DND-41 (cell line): ENCODE measurements at regions not wholly inside any gene's neighbourhood (a gene's known extent, or its start where the extent isn't known, plus 50 kb on each side); places are given as distances from the start of the nearest gene placed in this dataset.

Experiments used
- ATAC-seq: fragments of 200-7000 bp; cut with Tn5 transposase; 3 replicates; pipeline ENCODE4 v1.9.1; 2021; ENCODE audit warnings: low read depth; ENCODE audit not compliant: insufficient read depth
- DNase-seq: peaks from one replicate; pipeline ENCODE4 v3.0.0-alpha.2; 2020
- H2AFZ ChIP-seq: 2 replicates; pipeline ENCODE4 v1.6.0; 2012; ENCODE audit warnings: low read depth, low read length
- H3K27ac ChIP-seq: 2 replicates; pipeline ENCODE4 v1.5.1; 2012; ENCODE audit warnings: low read length, inconsistent platforms
- H3K27me3 ChIP-seq: fragments of 200-600 bp; sonication (generic); 2 replicates; pipeline ENCODE4 v1.6.0; 2012; ENCODE audit warnings: low read length, mild to moderate bottlenecking, inconsistent platforms; ENCODE audit not compliant: insufficient read depth, poor library complexity
- H3K36me3 ChIP-seq: 2 replicates; pipeline ENCODE4 v1.5.1; 2012; ENCODE audit warnings: low read length, inconsistent platforms; ENCODE audit not compliant: insufficient read depth
- H3K4me1 ChIP-seq: 2 replicates; pipeline ENCODE4 v1.5.1; 2012; ENCODE audit warnings: mild to moderate bottlenecking, low read length; ENCODE audit not compliant: insufficient read depth
- H3K4me2 ChIP-seq: 2 replicates; pipeline ENCODE4 v1.6.0; 2012; ENCODE audit warnings: mild to moderate bottlenecking, moderate library complexity, low read length, inconsistent platforms; ENCODE audit not compliant: insufficient read depth
- H3K4me3 ChIP-seq, 2 experiments: fragments of 200-600 bp in 1 of 2; shearing (Covaris generic) in 1 of 2; 2 replicates each; pipeline ENCODE4 v1.5.1; 2012 to 2016; ENCODE audit warnings: inconsistent platforms in 2 of 2, low read length in 2 of 2, mild to moderate bottlenecking in 2 of 2, low read depth in 1 of 2, moderate library complexity in 1 of 2
- H3K79me2 ChIP-seq: 2 replicates; pipeline ENCODE4 v1.6.0; 2012; ENCODE audit warnings: low read length, inconsistent platforms; ENCODE audit not compliant: insufficient read depth
- H3K9ac ChIP-seq: 2 replicates; pipeline ENCODE4 v1.6.0; 2012; ENCODE audit warnings: low read depth, mild to moderate bottlenecking, inconsistent platforms, low read length, moderate library complexity
- H3K9me3 ChIP-seq: 2 replicates; pipeline ENCODE4 v1.5.1; 2012; ENCODE audit warnings: low read length, moderate library complexity, mild to moderate bottlenecking, inconsistent platforms; ENCODE audit not compliant: insufficient read depth, severe bottlenecking
- H4K20me1 ChIP-seq: 2 replicates; pipeline ENCODE4 v1.6.0; 2012; ENCODE audit warnings: low read length; ENCODE audit not compliant: insufficient read depth
- CTCF ChIP-seq: IDR thresholded peaks from 2 replicates; pipeline ENCODE4 v1.5.1; 2012; ENCODE audit warnings: borderline replicate concordance, low read length, moderate library complexity, mild to moderate bottlenecking; ENCODE audit not compliant: poor library complexity, severe bottlenecking; ENCODE audit errors: extremely low read depth
- EZH2 ChIP-seq: IDR thresholded peaks from 3 replicates; pipeline ENCODE4 v1.6.1; 2012; ENCODE audit warnings: borderline replicate concordance, low read depth, mild to moderate bottlenecking, moderate library complexity, low read length, inconsistent platforms; ENCODE audit not compliant: severe bottlenecking

GRCh38 chr1:103190766-103191165 lies 82.4 kb upstream of the COL11A1 start:
- H3K27ac ChIP-seq: no peak overlapping the region

GRCh38 chr1:103187673-103188072 lies 79.4 kb upstream of the COL11A1 start:
- Histone ChIP-seq H4K20me1 (no peaks in the 10 kb centered on the region), H3K4me2 (no peak overlapping the region), H3K4me3 (no peak overlapping the region), H3K27me3 (no peaks in the 10 kb centered on the region), H3K27ac (no peak overlapping the region), H3K9ac (no peak overlapping the region), H2AFZ (no peak overlapping the region), H3K79me2 (no peaks in the 10 kb centered on the region), H3K4me1 (no peaks in the 10 kb centered on the region), H3K36me3 (no peaks in the 10 kb centered on the region), H3K9me3 (no peaks in the 10 kb centered on the region)
- DNase-seq (no peak), ATAC-seq (no peak)
- no peak for TF ChIP-seq EZH2
- TF ChIP-seq CTCF: no peak

More at GRCh38 chr1:103190766-103191165, 82.4 kb upstream of the COL11A1 start:
- Histone ChIP-seq H3K36me3 (no peaks in the 10 kb centered on the region), H3K79me2 (no peaks in the 10 kb centered on the region), H3K27me3 (no peaks in the 10 kb centered on the region), H3K4me3 (no peak overlapping the region), H3K4me2 (no peak overlapping the region), H2AFZ (no peak overlapping the region), H3K9ac (no peak overlapping the region), H4K20me1 (no peaks in the 10 kb centered on the region), H3K9me3 (no peaks in the 10 kb centered on the region), H3K4me1 (no peaks in the 10 kb centered on the region)
- ATAC-seq (no peak), DNase-seq (no peak)
- TF ChIP-seq CTCF (no peak), EZH2 (no peak)

GRCh38 chr1:103180660-103181059 lies 72.3 kb upstream of the COL11A1 start:
- Histone ChIP-seq H3K36me3 (no peaks in the 10 kb centered on the region), H3K4me1 (no peaks in the 10 kb centered on the region), H2AFZ (no peak overlapping the region), H3K4me3 (no peak overlapping the region), H4K20me1 (no peaks in the 10 kb centered on the region), H3K4me2 (no peak overlapping the region), H3K79me2 (no peaks in the 10 kb centered on the region), H3K27ac (no peak overlapping the region), H3K27me3 (no peaks in the 10 kb centered on the region), H3K9me3 (no peaks in the 10 kb centered on the region), H3K9ac (no peak overlapping the region)
- TF ChIP-seq EZH2 (no peak), CTCF (no peak)
- DNase-seq (no peak), ATAC-seq (no peak)
